Esophagus squamous epithelium (tissue), 4 donors: ENCODE measurements at regions not wholly inside any gene's neighbourhood (a gene's known extent, or its start where the extent isn't known, plus 50 kb on each side); places are given as distances from the start of the nearest gene placed in this dataset.

Experiments used
- POLR2A ChIP-seq, 4 donors: fragments of 450-650 bp; IDR thresholded peaks; one replicate each; pipeline ENCODE4 v1.6.1; 2017; ENCODE audit warnings: antibody characterized with exemption in 4 of 4, mild to moderate bottlenecking in 4 of 4, moderate library complexity in 3 of 4
- TF ChIP-seq, protein P1 (sequence below), 6 experiments: fragments of 450-650 bp in 4 of 6; fragments of 200-600 bp in 2 of 6; sonication (generic) in 2 of 6; IDR thresholded peaks; one replicate each; pipeline ENCODE4 v1.5.1; 2016 to 2019; ENCODE audit warnings: antibody characterized with exemption in 6 of 6, mild to moderate bottlenecking in 4 of 6, moderate library complexity in 4 of 6

DNA sequence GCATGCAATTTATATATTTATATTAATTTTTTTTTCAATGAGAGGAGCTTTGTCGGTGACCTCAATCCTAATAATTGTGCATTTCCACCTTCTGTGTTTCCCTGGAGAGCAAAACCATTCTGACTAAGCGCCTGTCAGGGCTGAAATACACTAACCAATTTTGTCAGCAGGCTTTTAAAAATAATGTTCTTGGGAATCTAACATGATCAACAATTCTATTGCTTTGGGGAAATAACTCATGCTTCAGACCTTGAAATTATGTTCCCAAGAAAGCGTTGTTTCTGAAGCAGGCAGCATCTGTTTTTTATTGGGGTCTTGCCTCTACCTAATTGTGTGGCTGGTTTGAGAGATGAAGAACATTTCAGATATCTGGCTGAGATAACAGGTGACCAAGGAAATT is 129.1 kb upstream of the ALKAL2 start:
- TF ChIP-seq, protein P1, sequence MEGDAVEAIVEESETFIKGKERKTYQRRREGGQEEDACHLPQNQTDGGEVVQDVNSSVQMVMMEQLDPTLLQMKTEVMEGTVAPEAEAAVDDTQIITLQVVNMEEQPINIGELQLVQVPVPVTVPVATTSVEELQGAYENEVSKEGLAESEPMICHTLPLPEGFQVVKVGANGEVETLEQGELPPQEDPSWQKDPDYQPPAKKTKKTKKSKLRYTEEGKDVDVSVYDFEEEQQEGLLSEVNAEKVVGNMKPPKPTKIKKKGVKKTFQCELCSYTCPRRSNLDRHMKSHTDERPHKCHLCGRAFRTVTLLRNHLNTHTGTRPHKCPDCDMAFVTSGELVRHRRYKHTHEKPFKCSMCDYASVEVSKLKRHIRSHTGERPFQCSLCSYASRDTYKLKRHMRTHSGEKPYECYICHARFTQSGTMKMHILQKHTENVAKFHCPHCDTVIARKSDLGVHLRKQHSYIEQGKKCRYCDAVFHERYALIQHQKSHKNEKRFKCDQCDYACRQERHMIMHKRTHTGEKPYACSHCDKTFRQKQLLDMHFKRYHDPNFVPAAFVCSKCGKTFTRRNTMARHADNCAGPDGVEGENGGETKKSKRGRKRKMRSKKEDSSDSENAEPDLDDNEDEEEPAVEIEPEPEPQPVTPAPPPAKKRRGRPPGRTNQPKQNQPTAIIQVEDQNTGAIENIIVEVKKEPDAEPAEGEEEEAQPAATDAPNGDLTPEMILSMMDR (IDR thresholded peaks at IDR 0.05), result no peak
- no peak for TF ChIP-seq POLR2A (IDR thresholded peaks at IDR 0.05)
